Muscle of leg (tissue), 3 donors: ENCODE measurements at regions not wholly inside any gene's neighbourhood (a gene's known extent, or its start where the extent isn't known, plus 50 kb on each side); places are given as distances from the start of the nearest gene placed in this dataset.

Experiments used
- DNase-seq: peaks from one replicate; pipeline ENCODE4 v3.0.0; 2013
- H3K27ac ChIP-seq: one replicate; pipeline ENCODE4 v1.5.1; 2013; ENCODE audit warnings: mild to moderate bottlenecking, low read length, control low read depth
- H3K27me3 ChIP-seq: one replicate; pipeline ENCODE4 v1.6.1; 2013; ENCODE audit warnings: low read length; ENCODE audit not compliant: control insufficient read depth, insufficient read depth
- H3K36me3 ChIP-seq: one replicate; pipeline ENCODE4 v1.6.1; 2013; ENCODE audit warnings: low read length; ENCODE audit not compliant: control insufficient read depth, insufficient read depth
- H3K4me1 ChIP-seq: one replicate; pipeline ENCODE4 v1.6.1; 2013; ENCODE audit warnings: low read length; ENCODE audit not compliant: control insufficient read depth, insufficient read depth
- H3K4me3 ChIP-seq: one replicate; pipeline ENCODE4 v1.5.1; 2013; ENCODE audit warnings: low read length, control low read depth
- H3K9me3 ChIP-seq: replicated peaks from 2 replicates; pipeline ENCODE4 v1.6.1; 2013; ENCODE audit warnings: low read depth, low read length; ENCODE audit not compliant: control insufficient read depth
- WGBS: methylation state at CpG from one replicate; pipeline ENCODE4 v1.1.5; 2013; ENCODE audit warnings: missing lambda C conversion rate; ENCODE audit not compliant: insufficient coverage; 5-methylcytosine and 5-hydroxymethylcytosine counted together

- H3K4me1 ChIP-seq, result no peaks in the 10 kb centered on the region
- 50% methylated on average over 1 of the region's 4 CpGs for WGBS
- no peaks in the 10 kb centered on the region for H3K9me3 ChIP-seq
- no peak overlapping the region for H3K27ac ChIP-seq
- no peaks in the 10 kb centered on the region for H3K36me3 ChIP-seq
- DNase-seq, result peak; percentile 73
- peaks cover 3% of the 10 kb centered on the region for H3K27me3 ChIP-seq
- H3K4me3 ChIP-seq, result no peak overlapping the region
These were observed 264.9 kb downstream of the HIVEP2 start for GRCh38 chr6:142679907-142680700.

DNA sequence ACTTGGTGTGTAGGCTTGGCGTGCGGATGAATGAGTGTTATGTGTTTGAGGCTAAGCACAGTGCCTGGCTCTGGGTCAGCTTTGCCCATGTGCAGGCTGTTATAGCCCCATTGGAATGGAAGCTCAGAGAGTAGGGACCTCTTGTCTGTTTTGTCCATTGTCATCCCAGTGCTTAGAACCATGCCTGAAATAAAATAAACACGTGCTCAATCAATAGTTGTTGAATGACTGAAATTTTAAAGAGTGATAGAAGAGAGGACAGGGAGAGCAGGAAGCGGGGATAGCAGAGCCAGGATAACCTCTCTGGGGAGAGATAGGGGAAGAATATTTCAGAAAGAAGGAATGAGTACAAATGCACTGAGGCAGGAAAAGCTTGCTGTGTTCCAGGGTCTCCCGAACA is 263.9 kb downstream of the HIVEP2 start:
- H3K4me3 ChIP-seq, result no peak overlapping the region
- WGBS, result 34% methylated on average over 2 of the region's 5 CpGs
- no peak for DNase-seq

DNA sequence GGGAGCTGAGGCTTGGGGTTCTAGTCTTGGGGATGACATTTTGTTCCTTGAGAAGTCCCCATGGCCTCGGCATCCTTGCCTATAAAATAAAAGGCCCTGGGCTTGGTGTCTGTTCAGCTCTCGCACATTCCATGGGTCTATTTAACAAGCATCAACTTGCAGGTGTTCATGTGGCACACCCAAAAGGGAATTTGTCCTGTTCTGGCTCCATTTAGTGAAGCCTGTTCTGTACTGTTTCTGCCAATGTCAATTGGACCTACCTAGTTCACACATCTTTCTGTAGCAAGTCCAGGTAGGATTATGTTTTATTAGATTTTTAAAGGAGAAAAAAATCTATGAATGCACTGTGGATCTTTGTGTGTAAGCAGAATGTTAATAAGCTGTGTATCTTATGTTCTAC is 262.0 kb downstream of the HIVEP2 start:
- Histone ChIP-seq H3K27ac (no peak overlapping the region), H3K4me1 (no peaks in the 10 kb centered on the region), H3K9me3 (no peaks in the 10 kb centered on the region), H3K4me3 (no peak overlapping the region), H3K27me3 (no peaks in the 10 kb centered on the region), H3K36me3 (no peaks in the 10 kb centered on the region)
- 95% methylated on average over 2 of the region's 2 CpGs for WGBS
- no peak for DNase-seq

More for the DNA sequence above, 263.9 kb downstream of the HIVEP2 start:
- Histone ChIP-seq H3K9me3 (no peaks in the 10 kb centered on the region), H3K27ac (no peak overlapping the region), H3K4me1 (no peaks in the 10 kb centered on the region), H3K36me3 (no peaks in the 10 kb centered on the region), H3K27me3 (no peaks in the 10 kb centered on the region)

DNA sequence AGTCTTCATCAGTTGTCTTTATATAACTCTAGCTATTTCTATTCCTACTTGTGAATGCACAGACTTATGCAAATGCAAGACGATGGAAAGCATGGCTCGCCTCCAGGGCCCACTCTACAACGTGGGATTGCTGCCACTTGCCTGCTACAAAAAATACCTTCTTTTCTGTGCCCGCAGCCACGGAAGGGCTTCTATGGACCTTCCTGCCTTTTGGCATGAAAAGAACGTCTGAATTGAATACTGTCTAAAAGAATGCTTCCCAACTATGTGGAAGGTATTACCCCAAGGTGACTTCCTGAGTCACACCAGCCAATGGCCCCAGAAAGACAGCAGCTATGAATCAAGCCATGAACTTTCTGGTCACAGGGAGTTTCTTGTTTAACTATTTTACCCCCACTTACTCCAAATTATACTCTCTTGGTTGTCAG is 261.2 kb downstream of the HIVEP2 start:
- DNase-seq, result no peak
- no peaks in the 10 kb centered on the region for H3K9me3 ChIP-seq

DNA sequence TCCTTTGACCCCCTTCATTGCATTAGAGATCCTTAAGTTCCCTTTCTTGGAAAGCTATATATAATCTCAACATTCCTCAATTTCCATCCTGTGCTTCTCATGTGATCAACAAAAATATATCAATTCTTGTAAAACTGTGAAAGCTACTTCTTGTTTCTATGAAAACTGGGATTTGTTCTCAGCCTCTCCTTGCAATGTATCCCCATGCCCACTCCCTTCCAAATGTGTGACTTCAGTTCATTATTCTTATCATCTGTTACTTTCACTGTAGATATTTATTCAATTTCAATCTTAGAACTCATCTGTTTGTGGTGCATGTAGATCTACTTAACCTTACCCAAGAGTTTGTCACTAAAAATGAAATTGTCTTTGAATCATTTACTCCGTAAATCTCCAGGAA is 260.6 kb downstream of the HIVEP2 start:
- Histone ChIP-seq H3K27me3 (no peaks in the 10 kb centered on the region), H3K36me3 (no peaks in the 10 kb centered on the region), H3K9me3 (no peaks in the 10 kb centered on the region), H3K27ac (no peak overlapping the region), H3K4me3 (no peak overlapping the region), H3K4me1 (no peaks in the 10 kb centered on the region)
- DNase-seq, result no peak
- WGBS, result 90% methylated on average over 1 of the region's 1 CpG

More for the DNA sequence above, 261.2 kb downstream of the HIVEP2 start:
- Histone ChIP-seq H3K4me3 (no peak overlapping the region), H3K27ac (no peak overlapping the region), H3K36me3 (no peaks in the 10 kb centered on the region), H3K4me1 (no peaks in the 10 kb centered on the region), H3K27me3 (no peaks in the 10 kb centered on the region)
- 86% methylated on average over 2 of the region's 6 CpGs for WGBS

DNA sequence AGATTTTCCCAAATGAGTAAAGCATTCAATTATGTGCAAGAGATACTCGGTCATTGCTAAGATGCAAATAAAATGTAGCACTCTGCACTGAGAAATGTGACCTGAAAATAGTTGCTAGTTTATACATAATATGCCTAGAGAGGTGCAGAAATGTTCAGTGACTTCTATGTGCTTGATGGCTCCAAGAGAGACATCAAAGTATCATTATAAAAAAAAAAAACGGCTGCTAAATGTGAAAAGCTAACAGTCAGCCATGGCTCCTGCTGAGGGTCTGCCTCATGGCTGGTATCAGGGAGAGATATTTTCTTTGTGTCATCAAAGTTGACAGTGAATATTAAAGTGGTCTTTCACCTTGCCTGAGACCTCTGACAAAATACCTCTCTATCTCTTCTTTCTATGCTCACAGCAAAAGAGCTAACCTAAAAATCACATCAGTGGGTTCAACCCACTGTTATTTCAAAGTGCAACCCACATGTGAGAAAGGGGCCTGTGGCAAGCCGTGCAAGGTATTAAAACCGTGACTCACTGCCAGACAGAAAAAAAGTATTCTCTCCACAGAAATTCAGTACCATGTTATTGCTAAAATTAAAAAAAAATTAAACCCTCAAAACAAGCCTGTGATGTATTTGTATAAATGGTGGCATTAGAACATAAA is 259.0 kb downstream of the HIVEP2 start:
- Histone ChIP-seq H3K4me1 (no peaks in the 10 kb centered on the region), H3K36me3 (no peaks in the 10 kb centered on the region), H3K4me3 (no peak overlapping the region), H3K9me3 (no peaks in the 10 kb centered on the region), H3K27me3 (no peaks in the 10 kb centered on the region), H3K27ac (no peak overlapping the region)
- no peak for DNase-seq
- WGBS, result no CpG with 5 or more reads among the region's 4 CpGs

- Histone ChIP-seq H3K4me1 (no peaks in the 10 kb centered on the region), H3K4me3 (no peak overlapping the region), H3K9me3 (no peaks in the 10 kb centered on the region), H3K36me3 (no peaks in the 10 kb centered on the region), H3K27ac (no peak overlapping the region), H3K27me3 (no peaks in the 10 kb centered on the region)
- DNase-seq, result peak; percentile 76
- WGBS, result no CpG with 5 or more reads among the region's 2 CpGs
These were observed 258.5 kb downstream of the HIVEP2 start for GRCh38 chr6:142686507-142686887.

DNA sequence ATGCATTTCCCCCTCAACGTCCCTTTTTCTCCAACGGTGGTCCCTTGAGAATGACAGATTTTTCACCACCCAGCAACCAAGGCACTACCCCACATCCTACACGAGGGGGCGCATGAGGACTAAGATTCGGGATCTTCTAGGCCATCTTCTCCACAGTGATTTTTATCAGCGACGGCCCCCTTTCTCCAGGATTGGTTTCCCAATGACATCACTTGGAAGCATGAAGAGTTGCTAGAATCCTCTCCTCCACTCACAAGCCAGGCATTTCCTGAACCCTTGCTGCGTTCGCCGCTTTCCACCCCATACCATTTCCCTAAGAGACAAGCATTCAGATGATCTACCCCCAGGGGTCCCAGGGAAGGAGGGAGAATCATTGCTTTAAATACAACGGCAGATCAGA is 252.0 kb downstream of the HIVEP2 start:
- Histone ChIP-seq H3K27ac (no peak overlapping the region), H3K4me3 (no peak overlapping the region), H3K36me3 (no peaks in the 10 kb centered on the region), H3K4me1 (peaks cover 27% of the 10 kb centered on the region), H3K27me3 (no peaks in the 10 kb centered on the region), H3K9me3 (no peaks in the 10 kb centered on the region)
- DNase-seq, result peak; percentile 91
- 6% methylated on average over 8 of the region's 11 CpGs for WGBS

DNA sequence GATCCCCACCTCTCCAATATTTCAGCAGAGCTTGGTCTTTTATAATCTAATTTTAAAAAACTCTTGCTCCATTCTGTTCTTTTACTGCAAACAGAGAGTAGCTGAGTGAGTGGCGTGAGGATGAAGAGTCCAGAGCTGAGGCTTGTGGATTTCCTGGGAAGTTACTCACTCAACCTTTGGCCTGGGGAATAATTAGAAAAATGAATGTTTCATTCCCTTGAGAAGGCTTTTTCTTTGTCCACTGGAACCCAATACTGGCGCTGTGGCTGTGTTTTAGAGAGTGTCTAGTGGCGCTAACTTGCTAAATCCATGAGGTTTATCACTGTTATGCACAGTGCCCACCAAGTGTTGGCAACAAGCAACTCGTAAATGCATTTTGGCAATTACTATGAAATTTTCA is 251.5 kb downstream of the HIVEP2 start:
- no peaks in the 10 kb centered on the region for H3K9me3 ChIP-seq
- WGBS, result 79% methylated on average over 3 of the region's 4 CpGs
- DNase-seq, result no peak
- H3K27ac ChIP-seq, result no peak overlapping the region
- no peaks in the 10 kb centered on the region for H3K36me3 ChIP-seq
- no peak overlapping the region for H3K4me3 ChIP-seq
- no peaks in the 10 kb centered on the region for H3K27me3 ChIP-seq
- H3K4me1 ChIP-seq, result peaks cover 32% of the 10 kb centered on the region

DNA sequence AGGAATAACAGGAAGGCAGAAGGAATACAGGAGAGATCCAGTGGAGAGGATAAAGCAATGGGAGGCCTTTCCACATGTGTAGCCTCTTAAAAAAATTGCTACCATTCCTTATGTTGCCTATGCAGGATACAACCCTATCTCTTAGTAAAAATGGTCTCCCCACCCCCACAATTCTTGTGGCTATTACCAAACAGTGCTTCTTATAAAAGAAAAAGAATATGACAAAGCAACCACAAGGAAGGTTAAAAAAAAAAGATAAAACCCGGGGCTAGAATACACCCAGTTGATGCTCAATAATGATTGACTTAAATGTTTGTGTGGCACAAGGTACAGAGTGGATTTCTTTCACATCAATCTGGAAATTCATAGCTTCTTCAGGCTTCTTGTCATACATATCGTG is 250.9 kb downstream of the HIVEP2 start:
- Histone ChIP-seq H3K27ac (no peak overlapping the region), H3K4me3 (no peak overlapping the region), H3K4me1 (peaks cover 32% of the 10 kb centered on the region), H3K27me3 (no peaks in the 10 kb centered on the region), H3K9me3 (no peaks in the 10 kb centered on the region), H3K36me3 (no peaks in the 10 kb centered on the region)
- WGBS, result 83% methylated on average over 1 of the region's 2 CpGs
- no peak for DNase-seq
